ENCODE measurements at regions not wholly inside any gene's neighbourhood (a gene's known extent, or its start where the extent isn't known, plus 50 kb on each side); places are given as distances from the start of the nearest gene placed in this dataset.

GRCh38 chr6:99177736-99178135 lies 171.7 kb downstream of the FAXC start:
- Histone ChIP-seq H3K36me3 (ENCODE audit: control insufficient read depth, insufficient read depth, low read length) (no peaks in the 10 kb centered on the region), H3K79me2 (ENCODE audit: control insufficient read depth, insufficient read depth, low read length) (no peaks in the 10 kb centered on the region), H3K4me2 (ENCODE audit: insufficient read depth, low read length) (no peak overlapping the region), H3K9ac (ENCODE audit: insufficient read depth in 1 of 2, low read depth in 2 of 2, low read length in 2 of 2) (no peak overlapping the region), H3K4me3 (no peak overlapping the region), H3K9me3 (replicated peaks; ENCODE audit: control insufficient read depth, insufficient read depth, low read depth, low read length) (no peaks in the 10 kb centered on the region), H2AFZ (ENCODE audit: low read depth, low read length) (no peak overlapping the region), H4K20me1 (replicated peaks; ENCODE audit: control insufficient read depth, insufficient read depth, low read length) (no peaks in the 10 kb centered on the region), H3K4me1 (replicated peaks in 1 of 2; ENCODE audit: control insufficient read depth in 2 of 2, insufficient read depth in 2 of 2, low read length in 2 of 2) (no peaks in the 10 kb centered on the region), H3K9me1 (ENCODE audit: control insufficient read depth, insufficient read depth, low read length) (no peaks in the 10 kb centered on the region), H3K27ac (ENCODE audit: extremely low read depth, low read depth, low read length) (no peak overlapping the region), H3K27me3 (ENCODE audit: control insufficient read depth in 2 of 2, insufficient read depth in 2 of 2, low read length in 2 of 2) (no peaks in the 10 kb centered on the region)
- DNase-seq (ENCODE audit: extremely low read depth in 1 of 4, low spot score in 3 of 4), result no peak
- ChIA-PET CTCF (ENCODE audit: low intra/inter-chr PET ratio) (no interaction called here), POLR2A (no interaction called here)
- WGBS (ENCODE audit: insufficient coverage, low coverage, missing lambda C conversion rate), result 0% methylated on average over 2 of the region's 2 CpGs
- no TSS peak for BruUV-seq (replicated peaks)
- in situ Hi-C loops (cut with MboI), result no loop called here
- FAIRE-seq, result no peak
- intact Hi-C loops (cut with micrococcal nuclease), result no loop called here
- no peak for ATAC-seq
- TF ChIP-seq MTA1 (IDR thresholded peaks at IDR 0.05; ENCODE audit: borderline replicate concordance) (no peak), XRCC4 (IDR thresholded peaks at IDR 0.05; ENCODE audit: extremely low read depth, insufficient read depth, insufficient read length) (no peak), CBFA2T3 (IDR thresholded peaks at IDR 0.05) (no peak), ZNF766 (CRISPR knock-in tag; conservative IDR thresholded peaks at IDR 0.05) (no peak), SNRNP70 (optimal IDR thresholded peaks at IDR 0.05; ENCODE audit: low read depth, low read length) (no peak), SMC3 (conservative IDR thresholded peaks at IDR 0.05; ENCODE audit: insufficient read depth, low read depth, low read length) (no peak), HBP1 (CRISPR knock-in tag; IDR thresholded peaks at IDR 0.05) (no peak), BRCA1 (IDR thresholded peaks at IDR 0.05) (no peak), BRCA1 (CRISPR knock-in tag; IDR thresholded peaks at IDR 0.05) (no peak), EZH2 (IDR thresholded peaks at IDR 0.05; ENCODE audit: borderline replicate concordance, low read depth, low read length) (no peak), ZNF436 (CRISPR knock-in tag; IDR thresholded peaks at IDR 0.05) (no peak), BHLHE40 (IDR thresholded peaks at IDR 0.05; ENCODE audit: low read length) (no peak), RBBP5 (IDR thresholded peaks at IDR 0.05; ENCODE audit: borderline replicate concordance, insufficient read depth, low read length, poor library complexity, severe bottlenecking) (no peak), ZNF76 (CRISPR knock-in tag; IDR thresholded peaks at IDR 0.05; ENCODE audit: borderline replicate concordance) (no peak)
- TF ChIP-seq, protein P1, sequence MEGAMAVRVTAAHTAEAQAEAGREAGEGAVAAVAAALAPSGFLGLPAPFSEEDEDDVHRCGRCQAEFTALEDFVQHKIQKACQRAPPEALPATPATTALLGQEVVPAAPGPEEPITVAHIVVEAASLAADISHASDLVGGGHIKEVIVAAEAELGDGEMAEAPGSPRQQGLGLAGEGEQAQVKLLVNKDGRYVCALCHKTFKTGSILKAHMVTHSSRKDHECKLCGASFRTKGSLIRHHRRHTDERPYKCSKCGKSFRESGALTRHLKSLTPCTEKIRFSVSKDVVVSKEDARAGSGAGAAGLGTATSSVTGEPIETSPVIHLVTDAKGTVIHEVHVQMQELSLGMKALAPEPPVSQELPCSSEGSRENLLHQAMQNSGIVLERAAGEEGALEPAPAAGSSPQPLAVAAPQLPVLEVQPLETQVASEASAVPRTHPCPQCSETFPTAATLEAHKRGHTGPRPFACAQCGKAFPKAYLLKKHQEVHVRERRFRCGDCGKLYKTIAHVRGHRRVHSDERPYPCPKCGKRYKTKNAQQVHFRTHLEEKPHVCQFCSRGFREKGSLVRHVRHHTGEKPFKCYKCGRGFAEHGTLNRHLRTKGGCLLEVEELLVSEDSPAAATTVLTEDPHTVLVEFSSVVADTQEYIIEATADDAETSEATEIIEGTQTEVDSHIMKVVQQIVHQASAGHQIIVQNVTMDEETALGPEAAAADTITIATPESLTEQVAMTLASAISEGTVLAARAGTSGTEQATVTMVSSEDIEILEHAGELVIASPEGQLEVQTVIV (CRISPR knock-in tag; IDR thresholded peaks at IDR 0.05; ENCODE audit: borderline replicate concordance), result no peak
- TF ChIP-seq, protein P2, sequence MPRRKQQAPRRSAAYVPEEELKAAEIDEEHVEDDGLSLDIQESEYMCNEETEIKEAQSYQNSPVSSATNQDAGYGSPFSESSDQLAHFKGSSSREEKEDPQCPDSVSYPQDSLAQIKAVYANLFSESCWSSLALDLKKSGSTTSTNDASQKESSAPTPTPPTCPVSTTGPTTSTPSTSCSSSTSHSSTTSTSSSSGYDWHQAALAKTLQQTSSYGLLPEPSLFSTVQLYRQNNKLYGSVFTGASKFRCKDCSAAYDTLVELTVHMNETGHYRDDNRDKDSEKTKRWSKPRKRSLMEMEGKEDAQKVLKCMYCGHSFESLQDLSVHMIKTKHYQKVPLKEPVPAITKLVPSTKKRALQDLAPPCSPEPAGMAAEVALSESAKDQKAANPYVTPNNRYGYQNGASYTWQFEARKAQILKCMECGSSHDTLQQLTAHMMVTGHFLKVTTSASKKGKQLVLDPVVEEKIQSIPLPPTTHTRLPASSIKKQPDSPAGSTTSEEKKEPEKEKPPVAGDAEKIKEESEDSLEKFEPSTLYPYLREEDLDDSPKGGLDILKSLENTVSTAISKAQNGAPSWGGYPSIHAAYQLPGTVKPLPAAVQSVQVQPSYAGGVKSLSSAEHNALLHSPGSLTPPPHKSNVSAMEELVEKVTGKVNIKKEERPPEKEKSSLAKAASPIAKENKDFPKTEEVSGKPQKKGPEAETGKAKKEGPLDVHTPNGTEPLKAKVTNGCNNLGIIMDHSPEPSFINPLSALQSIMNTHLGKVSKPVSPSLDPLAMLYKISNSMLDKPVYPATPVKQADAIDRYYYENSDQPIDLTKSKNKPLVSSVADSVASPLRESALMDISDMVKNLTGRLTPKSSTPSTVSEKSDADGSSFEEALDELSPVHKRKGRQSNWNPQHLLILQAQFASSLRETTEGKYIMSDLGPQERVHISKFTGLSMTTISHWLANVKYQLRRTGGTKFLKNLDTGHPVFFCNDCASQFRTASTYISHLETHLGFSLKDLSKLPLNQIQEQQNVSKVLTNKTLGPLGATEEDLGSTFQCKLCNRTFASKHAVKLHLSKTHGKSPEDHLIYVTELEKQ (CRISPR knock-in tag; IDR thresholded peaks at IDR 0.05), result no peak

Measured in K562 (cell line).